Ovary (tissue), 3 donors: ENCODE measurements at regions not wholly inside any gene's neighbourhood (a gene's known extent, or its start where the extent isn't known, plus 50 kb on each side); places are given as distances from the start of the nearest gene placed in this dataset.

ENCODE experiments used
- EP300 ChIP-seq: sonication (generic); formaldehyde crosslinking; IDR thresholded peaks from one replicate; pipeline ENCODE4 v1.6.1; 2017; ENCODE audit warnings: antibody characterized with exemption
- TF ChIP-seq, protein P1 (sequence below), 3 donors: fragments of 450-650 bp in 2 of 3; fragments of 200-600 bp in 1 of 3; IDR thresholded peaks; one replicate each; pipeline versions ENCODE4 v1.5.1 to v1.8.0; 2016 to 2022; ENCODE audit warnings: antibody characterized with exemption in 3 of 3, mild to moderate bottlenecking in 1 of 3
- donor health status: DM: no; HTN: no; CAD: no.

DNA sequence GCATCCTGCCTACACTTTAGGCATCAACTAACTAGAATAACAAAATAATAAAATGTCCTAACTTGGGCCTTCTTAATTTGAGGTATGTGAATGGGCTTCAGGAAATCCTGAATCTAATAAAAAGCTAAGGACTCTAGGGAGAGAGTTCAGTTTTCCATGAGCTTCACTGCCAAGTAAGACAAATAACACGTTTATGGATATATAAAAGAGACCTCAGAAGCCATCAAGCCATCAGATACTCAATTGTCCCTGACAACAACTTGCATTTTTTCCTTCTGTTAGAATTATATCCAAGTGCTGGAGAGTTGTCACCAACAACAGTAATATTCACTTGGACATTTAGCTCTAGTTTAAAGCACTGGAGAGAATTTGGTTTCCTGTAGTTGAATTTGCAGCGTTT, 102.4 kb upstream of the IGSF10 start:
- TF ChIP-seq, protein P1, sequence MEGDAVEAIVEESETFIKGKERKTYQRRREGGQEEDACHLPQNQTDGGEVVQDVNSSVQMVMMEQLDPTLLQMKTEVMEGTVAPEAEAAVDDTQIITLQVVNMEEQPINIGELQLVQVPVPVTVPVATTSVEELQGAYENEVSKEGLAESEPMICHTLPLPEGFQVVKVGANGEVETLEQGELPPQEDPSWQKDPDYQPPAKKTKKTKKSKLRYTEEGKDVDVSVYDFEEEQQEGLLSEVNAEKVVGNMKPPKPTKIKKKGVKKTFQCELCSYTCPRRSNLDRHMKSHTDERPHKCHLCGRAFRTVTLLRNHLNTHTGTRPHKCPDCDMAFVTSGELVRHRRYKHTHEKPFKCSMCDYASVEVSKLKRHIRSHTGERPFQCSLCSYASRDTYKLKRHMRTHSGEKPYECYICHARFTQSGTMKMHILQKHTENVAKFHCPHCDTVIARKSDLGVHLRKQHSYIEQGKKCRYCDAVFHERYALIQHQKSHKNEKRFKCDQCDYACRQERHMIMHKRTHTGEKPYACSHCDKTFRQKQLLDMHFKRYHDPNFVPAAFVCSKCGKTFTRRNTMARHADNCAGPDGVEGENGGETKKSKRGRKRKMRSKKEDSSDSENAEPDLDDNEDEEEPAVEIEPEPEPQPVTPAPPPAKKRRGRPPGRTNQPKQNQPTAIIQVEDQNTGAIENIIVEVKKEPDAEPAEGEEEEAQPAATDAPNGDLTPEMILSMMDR (IDR thresholded peaks at IDR 0.05): no peak
- no peak for TF ChIP-seq EP300
